Activated CD4-positive, alpha-beta T cell treated with anti-CD3 and anti-CD28 coated beads for 4 hours (primary cell): ENCODE measurements at regions not wholly inside any gene's neighbourhood (a gene's known extent, or its start where the extent isn't known, plus 50 kb on each side); places are given as distances from the start of the nearest gene placed in this dataset.

ENCODE experiments used
- DNase-seq, 2 donors: peaks; one replicate each; pipeline ENCODE4 v3.0.0-alpha.2; 2020

- DNase-seq: no peak
Measured at GRCh38 chr1:219304227-219305226, 130.8 kb downstream of the LYPLAL1 start.

GRCh38 chr1:219302697-219303096, 129.0 kb downstream of the LYPLAL1 start:
- DNase-seq: no peak

- no peak for DNase-seq
Measured at GRCh38 chr1:219299420-219299819, 125.7 kb downstream of the LYPLAL1 start.

GRCh38 chr1:219298571-219299148, 125.0 kb downstream of the LYPLAL1 start:
- no peak for DNase-seq

GRCh38 chr1:219296430-219297355, 123.0 kb downstream of the LYPLAL1 start:
- no peak for DNase-seq

GRCh38 chr1:219294251-219294650, 120.6 kb downstream of the LYPLAL1 start:
- DNase-seq: no peak

GRCh38 chr1:219293410-219293809, 119.7 kb downstream of the LYPLAL1 start:
- DNase-seq: no peak

- DNase-seq: no peak
Measured at GRCh38 chr1:219292999-219293398, 119.3 kb downstream of the LYPLAL1 start.

GRCh38 chr1:219292341-219292740, 118.7 kb downstream of the LYPLAL1 start:
- DNase-seq: no peak

- no peak for DNase-seq
Measured at GRCh38 chr1:219289171-219289570, 115.5 kb downstream of the LYPLAL1 start.

- DNase-seq: no peak
Measured at GRCh38 chr1:219283541-219283940, 109.9 kb downstream of the LYPLAL1 start.

GRCh38 chr1:219281831-219282230, 108.2 kb downstream of the LYPLAL1 start:
- no peak for DNase-seq

- no peak for DNase-seq
Measured at GRCh38 chr1:219279017-219279770, 105.5 kb downstream of the LYPLAL1 start.

- no peak for DNase-seq
Measured at GRCh38 chr1:219278288-219278687, 104.6 kb downstream of the LYPLAL1 start.

- no peak for DNase-seq
Measured at GRCh38 chr1:219277304-219278105, 103.8 kb downstream of the LYPLAL1 start.

GRCh38 chr1:219276049-219276738, 102.5 kb downstream of the LYPLAL1 start:
- DNase-seq: no peak

- no peak for DNase-seq
Measured at GRCh38 chr1:219273088-219273686, 99.5 kb downstream of the LYPLAL1 start.

GRCh38 chr1:219271818-219272535, 98.3 kb downstream of the LYPLAL1 start:
- DNase-seq: no peak

- DNase-seq: no peak
Measured at GRCh38 chr1:219269171-219269570, 95.5 kb downstream of the LYPLAL1 start.

- no peak for DNase-seq
Measured at GRCh38 chr1:219266524-219266923, 92.8 kb downstream of the LYPLAL1 start.
